GM18505 (cell line): ENCODE measurements at regions not wholly inside any gene's neighbourhood (a gene's known extent, or its start where the extent isn't known, plus 50 kb on each side); places are given as distances from the start of the nearest gene placed in this dataset.

Source experiments
- ATAC-seq: cut with Tn5 transposase; IDR thresholded peaks from one replicate; pipeline ENCODE4 v1.9.1; 2021; ENCODE audit not compliant: unreplicated experiment
- POLR2A ChIP-seq: IDR thresholded peaks from 4 replicates; pipeline ENCODE4 v1.6.1; 2011; ENCODE audit warnings: borderline replicate concordance; ENCODE audit not compliant: insufficient read depth, insufficient read length; ENCODE audit errors: extremely low read depth

- no peak for TF ChIP-seq POLR2A
- ATAC-seq = no peak
These were observed 113.8 kb upstream of the COL8A1 start for GRCh38 chr3:99524559-99524958.

- no peak for ATAC-seq
- no peak for TF ChIP-seq POLR2A
These were observed 114.8 kb upstream of the COL8A1 start for GRCh38 chr3:99523431-99524127.

- no peak for TF ChIP-seq POLR2A
- ATAC-seq = no peak
These were observed 116.2 kb upstream of the COL8A1 start for GRCh38 chr3:99522147-99522546.

- TF ChIP-seq POLR2A = no peak
- ATAC-seq = no peak
These were observed 116.8 kb upstream of the COL8A1 start for GRCh38 chr3:99521551-99521950.

GRCh38 chr3:99520513-99520912 is 117.9 kb upstream of the COL8A1 start:
- ATAC-seq = no peak
- no peak for TF ChIP-seq POLR2A

GRCh38 chr3:99516936-99517335 is 121.5 kb upstream of the COL8A1 start:
- no peak for TF ChIP-seq POLR2A
- no peak for ATAC-seq

GRCh38 chr3:99515891-99516290 is 122.5 kb upstream of the COL8A1 start:
- no peak for TF ChIP-seq POLR2A
- no peak for ATAC-seq

GRCh38 chr3:99509224-99509623 is 129.2 kb upstream of the COL8A1 start:
- no peak for TF ChIP-seq POLR2A
- ATAC-seq = no peak

- no peak for TF ChIP-seq POLR2A
- no peak for ATAC-seq
These were observed 130.2 kb upstream of the COL8A1 start for GRCh38 chr3:99508191-99508590.

GRCh38 chr3:99505646-99506269 is 132.6 kb upstream of the COL8A1 start:
- ATAC-seq = peak; percentile 100
- TF ChIP-seq POLR2A = no peak

GRCh38 chr3:99505200-99505599 is 133.2 kb upstream of the COL8A1 start:
- ATAC-seq = peak; percentile 29

GRCh38 chr3:99504258-99504657 is 134.1 kb upstream of the COL8A1 start:
- no peak for TF ChIP-seq POLR2A

More at GRCh38 chr3:99505200-99505599, 133.2 kb upstream of the COL8A1 start:
- TF ChIP-seq POLR2A = no peak

GRCh38 chr3:99503350-99503749 is 135.0 kb upstream of the COL8A1 start:
- ATAC-seq = no peak
- no peak for TF ChIP-seq POLR2A

More at GRCh38 chr3:99504258-99504657, 134.1 kb upstream of the COL8A1 start:
- no peak for ATAC-seq

GRCh38 chr3:99502871-99503270 is 135.5 kb upstream of the COL8A1 start:
- ATAC-seq = no peak
- no peak for TF ChIP-seq POLR2A

- ATAC-seq = no peak
- TF ChIP-seq POLR2A = no peak
These were observed 137.9 kb upstream of the COL8A1 start for GRCh38 chr3:99500485-99500884.
